ENCODE measurements at regions not wholly inside any gene's neighbourhood (a gene's known extent, or its start where the extent isn't known, plus 50 kb on each side); places are given as distances from the start of the nearest gene placed in this dataset.

GRCh38 chr12:67042697-67043131 lies 226.4 kb upstream of the CAND1 start:
- Histone ChIP-seq H3K9me3 (ENCODE audit: low read length) (no peaks in the 10 kb centered on the region), H3K27ac (ENCODE audit: extremely low read length, insufficient read depth, low read length) (no peak overlapping the region), H3K4me1 (ENCODE audit: insufficient read depth, low read length) (no peaks in the 10 kb centered on the region), H3K79me2 (ENCODE audit: insufficient read depth, low read length) (no peaks in the 10 kb centered on the region), H2AFZ (ENCODE audit: low read length) (no peak overlapping the region), H3K27me3 (ENCODE audit: control insufficient read depth in 1 of 2, insufficient read depth in 2 of 2, low read length in 2 of 2) (no peaks in the 10 kb centered on the region), H3K36me3 (replicated peaks in 1 of 2; ENCODE audit: control insufficient read depth in 1 of 2, insufficient read depth in 2 of 2, low read length in 2 of 2) (no peaks in the 10 kb centered on the region), H3K9ac (ENCODE audit: insufficient read depth, low read depth, low read length) (no peak overlapping the region), H3K4me3 (replicated peaks in 1 of 3; ENCODE audit: insufficient read depth in 1 of 3, low read depth in 2 of 3, low read length in 3 of 3) (no peak overlapping the region), H4K20me1 (ENCODE audit: insufficient read depth, low read length) (no peaks in the 10 kb centered on the region), H3K4me2 (ENCODE audit: low read depth, low read length) (no peak overlapping the region)
- FAIRE-seq (no peak), DNase-seq (ENCODE audit: low spot score) (no peak), ATAC-seq (no peak)
- in situ Hi-C loops (cut with HindIII; ENCODE audit: extremely low pct_ligation_motif_present, low pct_unique_long_range_greater_than_20kb) (no loop called here), intact Hi-C loops (cut with micrococcal nuclease; ENCODE audit: unreplicated experiment) (no loop called here)
- no peak for TF ChIP-seq YEATS4 (CRISPR knock-in tag; IDR thresholded peaks at IDR 0.05; ENCODE audit: borderline replicate concordance)
- BruUV-seq (replicated peaks), result no TSS peak
- ChIA-PET CTCF (ENCODE audit: low intra/inter-chr PET ratio, low total read pairs) (no interaction called here), POLR2A (no interaction called here)
- WGBS (ENCODE audit: low lambda C conversion rate), result no CpG with 5 or more reads among the region's 2 CpGs

GRCh38 chr12:67043771-67044170 lies 225.4 kb upstream of the CAND1 start:
- H3K9ac ChIP-seq (ENCODE audit: insufficient read depth, low read depth, low read length), result no peak overlapping the region
- no peak for TF ChIP-seq TIGD3 (CRISPR knock-in tag; IDR thresholded peaks at IDR 0.05; ENCODE audit: borderline replicate concordance)
- TF ChIP-seq ATF7 (IDR thresholded peaks at IDR 0.05), result no peak
- TF ChIP-seq ATF7 (CRISPR knock-in tag; IDR thresholded peaks at IDR 0.05), result no peak
- TF ChIP-seq ZSCAN5A (CRISPR knock-in tag; IDR thresholded peaks at IDR 0.05; ENCODE audit: borderline replicate concordance), result no peak
- TF ChIP-seq CSRNP1 (CRISPR knock-in tag; IDR thresholded peaks at IDR 0.05), result no peak
- TF ChIP-seq THYN1 (CRISPR knock-in tag; IDR thresholded peaks at IDR 0.05; ENCODE audit: borderline replicate concordance, low read depth), result no peak
- TF ChIP-seq ZNF12 (CRISPR knock-in tag; IDR thresholded peaks at IDR 0.05), result no peak
- TF ChIP-seq RNF2 (conservative IDR thresholded peaks at IDR 0.05; ENCODE audit: low read depth), result no peak
- no peak for TF ChIP-seq ATF7-NPFF (CRISPR knock-in tag; IDR thresholded peaks at IDR 0.05; ENCODE audit: low read depth)
- no peak for TF ChIP-seq SMYD3 (CRISPR knock-in tag; IDR thresholded peaks at IDR 0.05)
- TF ChIP-seq THRA (CRISPR knock-in tag; IDR thresholded peaks at IDR 0.05; ENCODE audit: borderline replicate concordance), result no peak
- in situ Hi-C loops (cut with HindIII; ENCODE audit: extremely low pct_ligation_motif_present, low pct_unique_long_range_greater_than_20kb) (no loop called here), intact Hi-C loops (cut with micrococcal nuclease; ENCODE audit: unreplicated experiment) (no loop called here)
- BruUV-seq (replicated peaks), result no TSS peak
- H3K27me3 ChIP-seq (ENCODE audit: control insufficient read depth in 1 of 2, insufficient read depth in 2 of 2, low read length in 2 of 2), result no peaks in the 10 kb centered on the region
- H3K36me3 ChIP-seq (replicated peaks in 1 of 2; ENCODE audit: control insufficient read depth in 1 of 2, insufficient read depth in 2 of 2, low read length in 2 of 2), result no peaks in the 10 kb centered on the region
- FAIRE-seq (no peak), DNase-seq (ENCODE audit: low spot score) (no peak), ATAC-seq (no peak)
- H3K4me2 ChIP-seq (ENCODE audit: low read depth, low read length), result no peak overlapping the region
- CTCF ChIA-PET (ENCODE audit: low intra/inter-chr PET ratio, low total read pairs), result no interaction called here
- H4K20me1 ChIP-seq (ENCODE audit: insufficient read depth, low read length), result no peaks in the 10 kb centered on the region
- H3K9me3 ChIP-seq (ENCODE audit: low read length), result no peaks in the 10 kb centered on the region
- no peak overlapping the region for H3K27ac ChIP-seq (ENCODE audit: extremely low read length, insufficient read depth, low read length)
- WGBS (ENCODE audit: low lambda C conversion rate), result 0% methylated on average over 1 of the region's 1 CpG
- H2AFZ ChIP-seq (ENCODE audit: low read length), result no peak overlapping the region
- H3K4me3 ChIP-seq (replicated peaks in 1 of 3; ENCODE audit: insufficient read depth in 1 of 3, low read depth in 2 of 3, low read length in 3 of 3), result no peak overlapping the region
- POLR2A ChIA-PET, result no interaction called here
- H3K79me2 ChIP-seq (ENCODE audit: insufficient read depth, low read length), result no peaks in the 10 kb centered on the region
- H3K4me1 ChIP-seq (ENCODE audit: insufficient read depth, low read length), result no peaks in the 10 kb centered on the region

Data from HepG2 (cell line).